RWPE1 (cell line): ENCODE measurements at regions not wholly inside any gene's neighbourhood (a gene's known extent, or its start where the extent isn't known, plus 50 kb on each side); places are given as distances from the start of the nearest gene placed in this dataset.

Experiments used
- CTCF ChIA-PET: fragments of 350-600 bp; sonication (Branson Sonifier 250); formaldehyde crosslinking; extraction: SDS; loops from one replicate; lab custom pipeline; 2021; lab: Yijun Ruan, JAX
- POLR2A ChIA-PET: fragments of 400-600 bp; formaldehyde crosslinking; extraction: SDS; loops from one replicate; lab custom pipeline; 2020; ENCODE audit warnings: antibody characterized with exemption; ENCODE audit not compliant: low non-redundant PET; lab: Yijun Ruan, JAX
- DNase-seq: peaks from one replicate; pipeline ENCODE4 v3.0.0; 2012; ENCODE audit warnings: low spot score
- H3K27ac ChIP-seq: fragments of 450-650 bp; 2 replicates; pipeline ENCODE4 v1.5.1; 2017
- CTCF ChIP-seq: fragments of 450-650 bp; conservative IDR thresholded peaks from 2 replicates; pipeline ENCODE4 v1.5.1; 2017; ENCODE audit warnings: low read depth, mild to moderate bottlenecking

DNA sequence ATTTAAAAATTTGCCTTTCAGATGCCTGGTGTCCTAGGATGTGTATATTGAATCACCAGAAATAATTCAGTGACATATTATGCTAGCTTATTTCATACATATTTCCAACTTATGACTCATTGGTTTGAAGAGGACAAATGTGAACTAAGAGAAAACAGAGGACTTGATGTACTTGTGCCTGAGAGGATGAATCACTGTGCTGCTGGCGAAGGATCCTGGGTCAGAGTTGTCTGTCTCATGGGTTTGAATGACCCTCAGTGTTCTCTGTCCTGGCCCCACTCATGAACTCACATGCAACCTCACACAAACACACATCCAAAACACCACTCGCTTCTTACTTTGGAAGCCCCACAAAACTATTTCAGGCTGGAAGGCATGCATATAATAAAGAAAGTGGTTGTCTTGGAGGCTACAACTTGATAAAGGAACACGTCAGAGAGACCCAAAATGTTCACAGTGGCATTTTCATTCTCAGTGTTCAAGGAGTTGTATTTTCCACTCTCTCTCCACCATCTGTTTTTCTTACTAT lies 129.0 kb upstream of the SPRY2 start:
- peak; percentile 73 for DNase-seq
- ChIA-PET POLR2A (no interaction called here), CTCF (no interaction called here)
- H3K27ac ChIP-seq = peak overlapping the region; percentile 69; the same call in 1 of the 2 replicates
- no peak for TF ChIP-seq CTCF

DNA sequence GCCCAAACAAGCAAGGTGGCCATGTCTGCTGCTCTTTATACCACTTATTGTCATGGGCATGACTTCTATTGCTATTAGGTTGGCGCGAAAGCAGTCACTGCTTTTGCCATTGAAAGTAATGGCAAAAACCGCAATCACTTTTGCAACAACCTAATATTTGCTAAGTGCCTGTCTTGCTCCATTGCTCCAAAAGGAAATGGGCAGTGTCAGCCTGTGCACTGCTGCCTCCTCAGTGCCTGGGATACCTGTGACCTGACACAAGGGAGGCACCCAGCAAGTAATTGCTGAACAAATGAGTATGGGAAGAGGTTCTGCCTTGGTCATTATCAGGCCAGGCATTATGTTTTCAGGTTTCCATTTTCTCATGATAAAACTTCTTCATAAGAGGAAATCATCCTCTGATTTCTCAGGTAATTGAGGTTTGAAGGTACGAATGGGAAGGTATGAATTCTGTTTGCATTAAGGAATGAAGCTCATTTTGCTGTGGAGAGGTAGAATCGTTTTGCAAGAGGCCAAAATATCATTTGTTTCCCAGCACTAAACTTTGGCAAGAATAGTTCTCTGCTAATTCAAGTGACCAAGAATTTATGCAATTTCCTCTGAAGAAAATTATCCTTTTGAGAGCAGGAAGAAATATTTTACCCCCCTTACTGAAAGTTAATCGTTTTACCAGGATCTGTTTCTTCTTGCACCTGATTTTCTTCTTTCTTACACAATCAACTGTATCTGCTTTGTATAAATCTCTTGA lies 128.4 kb upstream of the SPRY2 start:
- POLR2A ChIA-PET = no interaction called here
- no peak for TF ChIP-seq CTCF
- no peak for DNase-seq
- CTCF ChIA-PET = interaction anchor here (0.6 kb wide), 1 partner anchor 135 kb away, joined by 3 read pairs; no protein-coding TSS in a partner anchor
- peak overlapping the region; percentile 94 for H3K27ac ChIP-seq

DNA sequence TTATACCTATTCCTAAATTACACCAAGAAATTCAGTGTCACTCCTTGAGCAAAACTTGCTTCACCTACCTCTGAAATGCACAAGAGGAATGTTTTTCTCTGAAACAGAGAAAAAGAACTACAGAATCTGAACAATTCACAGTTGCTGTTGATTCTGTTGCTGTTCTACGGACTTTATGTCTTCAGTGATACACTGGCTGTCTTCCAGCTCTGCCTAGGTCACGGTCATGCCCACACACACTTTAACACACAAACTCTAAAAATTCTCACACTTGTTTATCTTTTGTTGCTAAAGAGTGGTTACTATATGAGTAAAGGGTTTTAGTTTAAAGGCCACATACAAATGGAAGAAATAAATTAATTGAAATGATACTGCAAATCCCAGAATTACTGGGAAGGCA lies 124.4 kb upstream of the SPRY2 start:
- CTCF ChIA-PET = no interaction called here
- POLR2A ChIA-PET = no interaction called here
- TF ChIP-seq CTCF = no peak
- H3K27ac ChIP-seq = no peak overlapping the region
- no peak for DNase-seq

DNA sequence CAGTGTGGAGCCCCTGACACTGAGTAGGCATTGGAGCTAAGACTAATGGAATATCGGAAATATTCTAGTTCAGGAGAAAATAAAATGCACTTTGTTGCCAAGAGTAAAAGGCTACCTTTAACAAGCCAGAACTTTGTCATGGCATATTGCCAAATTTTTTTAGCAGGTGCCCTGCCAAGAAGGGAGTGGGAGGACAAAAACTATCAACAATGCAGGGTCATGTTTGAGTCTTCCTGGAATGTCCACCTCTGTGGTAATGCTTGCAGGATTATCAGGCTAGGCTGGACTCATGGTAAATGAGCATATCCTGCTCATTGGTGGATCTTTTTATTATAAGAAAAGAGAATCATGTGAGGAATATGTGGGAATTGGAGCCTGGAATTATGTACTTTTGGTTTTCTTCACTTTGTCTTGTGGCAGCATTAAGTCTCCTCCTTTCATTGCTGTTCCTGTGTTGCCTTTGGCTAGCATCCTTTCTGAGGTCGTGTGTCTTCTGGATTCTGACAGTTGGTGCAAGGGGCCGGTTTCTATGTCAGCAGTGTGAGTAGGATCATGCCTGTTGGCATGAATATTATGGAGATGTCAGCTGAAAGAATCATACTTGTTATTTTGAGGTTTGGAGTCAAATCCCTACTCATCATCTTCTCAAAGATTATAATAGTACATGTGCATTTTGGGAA lies 122.9 kb upstream of the SPRY2 start:
- TF ChIP-seq CTCF = no peak
- H3K27ac ChIP-seq = no peak overlapping the region
- DNase-seq = no peak
- POLR2A ChIA-PET = no interaction called here
- CTCF ChIA-PET = no interaction called here

- POLR2A ChIA-PET = no interaction called here
- CTCF ChIA-PET = interaction anchor here (1.1 kb wide), 1 partner anchor 20 kb away, joined by 3 read pairs; no protein-coding TSS in a partner anchor
- DNase-seq = no peak
- TF ChIP-seq CTCF = no peak
- no peak overlapping the region for H3K27ac ChIP-seq
These were observed 121.6 kb upstream of the SPRY2 start for GRCh38 chr13:80462567-80462966.

GRCh38 chr13:80462037-80462436 lies 121.1 kb upstream of the SPRY2 start:
- H3K27ac ChIP-seq = no peak overlapping the region
- POLR2A ChIA-PET = no interaction called here
- TF ChIP-seq CTCF = no peak
- DNase-seq = no peak
- CTCF ChIA-PET = interaction anchor here (1.1 kb wide), 1 partner anchor 21 kb away, joined by 3 read pairs; no protein-coding TSS in a partner anchor
